GM12864 (cell line): ENCODE measurements at regions not wholly inside any gene's neighbourhood (a gene's known extent, or its start where the extent isn't known, plus 50 kb on each side); places are given as distances from the start of the nearest gene placed in this dataset.

ENCODE experiments used
- DNase-seq: peaks from one replicate; pipeline ENCODE4 v3.0.0-alpha.2; 2011; ENCODE audit warnings: low read depth
- H3K4me3 ChIP-seq: 2 replicates; pipeline ENCODE4 v1.5.1; 2011; ENCODE audit warnings: mild to moderate bottlenecking, low read depth, low read length, control low read depth
- TF ChIP-seq, protein P1 (sequence below): IDR thresholded peaks from 2 replicates; pipeline ENCODE4 v1.5.1; 2011; ENCODE audit warnings: low read depth, mild to moderate bottlenecking, moderate library complexity, low read length, control low read depth, inconsistent platforms; ENCODE audit errors: missing control alignments

GRCh38 chr4:136281889-136282288 lies 1250.4 kb downstream of the PCDH18 start:
- H3K4me3 ChIP-seq, result no peak overlapping the region
- DNase-seq, result no peak
- TF ChIP-seq, protein P1, sequence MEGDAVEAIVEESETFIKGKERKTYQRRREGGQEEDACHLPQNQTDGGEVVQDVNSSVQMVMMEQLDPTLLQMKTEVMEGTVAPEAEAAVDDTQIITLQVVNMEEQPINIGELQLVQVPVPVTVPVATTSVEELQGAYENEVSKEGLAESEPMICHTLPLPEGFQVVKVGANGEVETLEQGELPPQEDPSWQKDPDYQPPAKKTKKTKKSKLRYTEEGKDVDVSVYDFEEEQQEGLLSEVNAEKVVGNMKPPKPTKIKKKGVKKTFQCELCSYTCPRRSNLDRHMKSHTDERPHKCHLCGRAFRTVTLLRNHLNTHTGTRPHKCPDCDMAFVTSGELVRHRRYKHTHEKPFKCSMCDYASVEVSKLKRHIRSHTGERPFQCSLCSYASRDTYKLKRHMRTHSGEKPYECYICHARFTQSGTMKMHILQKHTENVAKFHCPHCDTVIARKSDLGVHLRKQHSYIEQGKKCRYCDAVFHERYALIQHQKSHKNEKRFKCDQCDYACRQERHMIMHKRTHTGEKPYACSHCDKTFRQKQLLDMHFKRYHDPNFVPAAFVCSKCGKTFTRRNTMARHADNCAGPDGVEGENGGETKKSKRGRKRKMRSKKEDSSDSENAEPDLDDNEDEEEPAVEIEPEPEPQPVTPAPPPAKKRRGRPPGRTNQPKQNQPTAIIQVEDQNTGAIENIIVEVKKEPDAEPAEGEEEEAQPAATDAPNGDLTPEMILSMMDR, result no peak

DNA sequence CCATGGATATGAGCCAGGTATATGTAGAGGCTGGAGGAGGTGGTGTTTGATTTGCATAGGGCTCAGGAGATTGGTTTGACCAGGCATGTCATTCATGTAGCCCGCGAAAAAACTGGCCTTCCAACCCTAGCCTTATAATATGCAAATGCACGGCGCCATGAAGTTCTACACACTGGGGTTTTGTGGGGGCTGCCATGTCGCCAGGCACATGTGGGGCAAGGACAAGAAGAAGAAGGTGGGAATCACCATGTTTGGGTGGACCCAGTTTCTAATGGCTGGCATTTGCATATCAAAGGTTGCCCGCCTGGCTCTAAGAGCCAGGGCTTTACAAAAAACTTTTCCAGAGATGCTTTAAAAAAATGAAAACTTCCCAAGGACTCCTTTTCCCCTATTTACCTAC lies 1251.0 kb downstream of the PCDH18 start:
- no peak for DNase-seq
- no peak overlapping the region for H3K4me3 ChIP-seq

GRCh38 chr4:136277741-136278140 lies 1254.6 kb downstream of the PCDH18 start:
- TF ChIP-seq, protein P1, result no peak
- DNase-seq, result no peak

More for the DNA sequence above, 1251.0 kb downstream of the PCDH18 start:
- TF ChIP-seq, protein P1, result no peak

GRCh38 chr4:136246876-136247275 lies 1285.4 kb downstream of the PCDH18 start:
- no peak overlapping the region for H3K4me3 ChIP-seq
- TF ChIP-seq, protein P1, result no peak
- no peak for DNase-seq

More at GRCh38 chr4:136277741-136278140, 1254.6 kb downstream of the PCDH18 start:
- no peak overlapping the region for H3K4me3 ChIP-seq

DNA sequence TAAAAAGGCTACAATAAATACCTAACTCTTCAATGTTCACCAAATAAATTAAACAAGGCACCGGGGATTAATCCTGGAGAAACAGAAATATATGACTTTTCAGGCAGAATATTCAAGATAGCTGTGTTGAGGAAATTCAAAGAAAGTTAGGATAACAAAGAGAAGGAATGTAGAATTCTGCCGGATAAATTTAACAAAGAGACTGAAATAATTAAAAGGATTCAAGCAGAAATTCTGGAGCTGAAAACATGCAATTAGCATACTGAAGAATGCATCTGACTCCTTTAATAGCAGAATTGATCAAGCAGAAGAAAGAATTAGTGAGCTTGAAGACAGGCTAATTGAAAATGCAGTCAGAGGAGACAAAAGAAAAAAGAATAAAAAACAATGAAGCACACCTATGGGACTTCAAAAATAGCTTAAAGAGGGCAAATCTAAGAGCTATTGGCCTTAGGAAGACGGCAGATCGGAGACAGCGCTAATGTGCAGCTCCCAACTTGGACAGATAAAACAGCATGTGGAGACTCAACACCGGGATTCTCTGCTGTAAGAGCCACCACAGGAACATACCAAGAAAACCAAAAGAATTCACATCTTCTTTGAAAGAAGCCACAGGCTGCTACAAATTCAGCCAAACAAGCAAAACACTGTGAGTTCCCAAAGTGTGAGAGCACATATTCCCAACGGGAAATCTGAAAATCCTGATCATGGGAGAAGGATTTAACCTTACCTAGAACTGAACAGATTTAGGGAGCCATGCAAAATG lies 1290.9 kb downstream of the PCDH18 start:
- DNase-seq, result no peak
- TF ChIP-seq, protein P1, result no peak
- no peak overlapping the region for H3K4me3 ChIP-seq

- H3K4me3 ChIP-seq, result no peak overlapping the region
- no peak for DNase-seq
- TF ChIP-seq, protein P1, result no peak
Measured at GRCh38 chr4:136227315-136227714, 1305.0 kb downstream of the PCDH18 start.

GRCh38 chr4:136219592-136220125 lies 1312.6 kb downstream of the PCDH18 start:
- DNase-seq, result no peak
- TF ChIP-seq, protein P1, result no peak
- no peak overlapping the region for H3K4me3 ChIP-seq
